A549 (cell line): ENCODE measurements at regions not wholly inside any gene's neighbourhood (a gene's known extent, or its start where the extent isn't known, plus 50 kb on each side); places are given as distances from the start of the nearest gene placed in this dataset.

ENCODE experiments used
- BHLHE40 ChIP-seq: IDR thresholded peaks from 2 replicates; pipeline ENCODE4 v1.6.1; 2012; ENCODE audit warnings: low read depth, low read length, inconsistent platforms
- CHD2 ChIP-seq: fragments of 150-350 bp; IDR thresholded peaks from 2 replicates; pipeline ENCODE4 v1.6.1; 2014; ENCODE audit warnings: low read length; ENCODE audit not compliant: partially characterized antibody
- EP300 ChIP-seq, 2 experiments: fragments of >200 bp; sonication (Bioruptor Twin); formaldehyde crosslinking; IDR thresholded peaks; 2 replicates in 1 of 2; 3 replicates in 1 of 2; pipeline ENCODE4 v1.6.1; 2016 to 2017
- KDM1A ChIP-seq: fragments of 200-600 bp; sonication (generic); IDR thresholded peaks from 2 replicates; pipeline ENCODE4 v1.6.1; 2016; ENCODE audit warnings: low read depth, mild to moderate bottlenecking
- KDM5A ChIP-seq: fragments of 200-600 bp; sonication (generic); IDR thresholded peaks from 2 replicates; pipeline ENCODE4 v1.6.1; 2016; ENCODE audit warnings: antibody characterized with exemption, mild to moderate bottlenecking
- MYC ChIP-seq: IDR thresholded peaks from 2 replicates; pipeline ENCODE4 v1.6.1; 2012; ENCODE audit warnings: mild to moderate bottlenecking, inconsistent platforms, low read length, improper control_type of control experiment, borderline replicate concordance
- PHF8 ChIP-seq: fragments of 200-600 bp; sonication (generic); IDR thresholded peaks from 2 replicates; pipeline ENCODE4 v1.6.1; 2016; ENCODE audit warnings: low read depth, mild to moderate bottlenecking, antibody characterized with exemption, moderate library complexity, borderline replicate concordance
- RARB ChIP-seq: fragments of 250-450 bp; sonication (Bioruptor Pico); IDR thresholded peaks from 2 replicates; pipeline ENCODE4 v1.8.0; 2021; ENCODE audit warnings: mild to moderate bottlenecking, moderate library complexity
- TFCP2L1 ChIP-seq: fragments of 250-450 bp; sonication (Bioruptor Pico); IDR thresholded peaks from 2 replicates; pipeline ENCODE4 v1.5.0; 2021; ENCODE audit warnings: mild to moderate bottlenecking
- TF ChIP-seq, protein P1 (sequence below): fragments of >200 bp; sonication (Bioruptor Twin); formaldehyde crosslinking; IDR thresholded peaks from 3 replicates; pipeline ENCODE4 v1.5.1; 2016
- TF ChIP-seq, protein P2 (sequence below): fragments of 250-450 bp; sonication (Bioruptor Pico); IDR thresholded peaks from 2 replicates; pipeline ENCODE4 v1.5.0; 2021; ENCODE audit warnings: mild to moderate bottlenecking, moderate library complexity, borderline replicate concordance

DNA sequence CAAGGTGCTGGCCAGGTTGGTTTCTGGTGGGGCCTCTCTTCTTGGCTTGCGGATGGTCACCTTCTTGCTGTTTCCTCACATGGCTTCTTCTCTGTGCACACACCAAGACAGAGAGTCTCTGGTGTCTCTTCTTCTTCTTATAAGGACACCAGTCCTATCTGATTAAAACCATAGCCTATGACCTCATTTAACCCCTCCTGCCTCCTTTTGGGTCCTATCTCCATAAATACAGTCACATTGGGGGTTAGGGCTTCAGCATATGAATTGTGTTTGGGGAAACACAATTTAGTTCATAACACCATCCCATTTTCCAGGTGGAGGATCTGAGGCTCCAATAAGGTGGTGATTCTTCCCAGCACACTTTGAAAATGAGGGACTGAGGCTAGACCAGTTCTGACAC, 80.4 kb downstream of the SPRY4 start:
- no peak for TF ChIP-seq EP300 (IDR thresholded peaks at IDR 0.05)
- TF ChIP-seq, protein P1, sequence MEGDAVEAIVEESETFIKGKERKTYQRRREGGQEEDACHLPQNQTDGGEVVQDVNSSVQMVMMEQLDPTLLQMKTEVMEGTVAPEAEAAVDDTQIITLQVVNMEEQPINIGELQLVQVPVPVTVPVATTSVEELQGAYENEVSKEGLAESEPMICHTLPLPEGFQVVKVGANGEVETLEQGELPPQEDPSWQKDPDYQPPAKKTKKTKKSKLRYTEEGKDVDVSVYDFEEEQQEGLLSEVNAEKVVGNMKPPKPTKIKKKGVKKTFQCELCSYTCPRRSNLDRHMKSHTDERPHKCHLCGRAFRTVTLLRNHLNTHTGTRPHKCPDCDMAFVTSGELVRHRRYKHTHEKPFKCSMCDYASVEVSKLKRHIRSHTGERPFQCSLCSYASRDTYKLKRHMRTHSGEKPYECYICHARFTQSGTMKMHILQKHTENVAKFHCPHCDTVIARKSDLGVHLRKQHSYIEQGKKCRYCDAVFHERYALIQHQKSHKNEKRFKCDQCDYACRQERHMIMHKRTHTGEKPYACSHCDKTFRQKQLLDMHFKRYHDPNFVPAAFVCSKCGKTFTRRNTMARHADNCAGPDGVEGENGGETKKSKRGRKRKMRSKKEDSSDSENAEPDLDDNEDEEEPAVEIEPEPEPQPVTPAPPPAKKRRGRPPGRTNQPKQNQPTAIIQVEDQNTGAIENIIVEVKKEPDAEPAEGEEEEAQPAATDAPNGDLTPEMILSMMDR = no peak
- no peak for TF ChIP-seq BHLHE40
- TF ChIP-seq, protein P2, sequence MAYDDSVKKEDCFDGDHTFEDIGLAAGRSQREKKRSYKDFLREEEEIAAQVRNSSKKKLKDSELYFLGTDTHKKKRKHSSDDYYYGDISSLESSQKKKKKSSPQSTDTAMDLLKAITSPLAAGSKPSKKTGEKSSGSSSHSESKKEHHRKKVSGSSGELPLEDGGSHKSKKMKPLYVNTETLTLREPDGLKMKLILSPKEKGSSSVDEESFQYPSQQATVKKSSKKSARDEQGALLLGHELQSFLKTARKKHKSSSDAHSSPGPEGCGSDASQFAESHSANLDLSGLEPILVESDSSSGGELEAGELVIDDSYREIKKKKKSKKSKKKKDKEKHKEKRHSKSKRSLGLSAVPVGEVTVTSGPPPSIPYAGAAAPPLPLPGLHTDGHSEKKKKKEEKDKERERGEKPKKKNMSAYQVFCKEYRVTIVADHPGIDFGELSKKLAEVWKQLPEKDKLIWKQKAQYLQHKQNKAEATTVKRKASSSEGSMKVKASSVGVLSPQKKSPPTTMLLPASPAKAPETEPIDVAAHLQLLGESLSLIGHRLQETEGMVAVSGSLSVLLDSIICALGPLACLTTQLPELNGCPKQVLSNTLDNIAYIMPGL (CRISPR knock-in tag) = no peak
- no peak for TF ChIP-seq PHF8
- TF ChIP-seq MYC = no peak
- TF ChIP-seq RARB = no peak
- no peak for TF ChIP-seq TFCP2L1 (CRISPR knock-in tag)
- no peak for TF ChIP-seq CHD2
- no peak for TF ChIP-seq KDM5A
- no peak for TF ChIP-seq KDM1A
